Stomach (tissue), 4 donors: ENCODE measurements at regions not wholly inside any gene's neighbourhood (a gene's known extent, or its start where the extent isn't known, plus 50 kb on each side); places are given as distances from the start of the nearest gene placed in this dataset.

Experiments used
- EP300 ChIP-seq: sonication (generic); formaldehyde crosslinking; IDR thresholded peaks from one replicate; pipeline ENCODE4 v1.6.1; 2017; ENCODE audit warnings: antibody characterized with exemption
- POLR2A ChIP-seq, 4 donors: fragments of 450-650 bp; IDR thresholded peaks; one replicate each; pipeline ENCODE4 v1.6.1; 2016; ENCODE audit warnings: antibody characterized with exemption in 4 of 4, control low read depth in 2 of 4, mild to moderate bottlenecking in 1 of 4, moderate library complexity in 1 of 4
- TF ChIP-seq, protein P1 (sequence below), 7 experiments: fragments of 450-650 bp in 4 of 7; fragments of 200-600 bp in 3 of 7; sonication (generic) in 3 of 7; IDR thresholded peaks; one replicate each; pipeline ENCODE4 v1.5.1; 2016 to 2019; ENCODE audit warnings: antibody characterized with exemption in 7 of 7, control low read depth in 2 of 7, mild to moderate bottlenecking in 1 of 7

DNA sequence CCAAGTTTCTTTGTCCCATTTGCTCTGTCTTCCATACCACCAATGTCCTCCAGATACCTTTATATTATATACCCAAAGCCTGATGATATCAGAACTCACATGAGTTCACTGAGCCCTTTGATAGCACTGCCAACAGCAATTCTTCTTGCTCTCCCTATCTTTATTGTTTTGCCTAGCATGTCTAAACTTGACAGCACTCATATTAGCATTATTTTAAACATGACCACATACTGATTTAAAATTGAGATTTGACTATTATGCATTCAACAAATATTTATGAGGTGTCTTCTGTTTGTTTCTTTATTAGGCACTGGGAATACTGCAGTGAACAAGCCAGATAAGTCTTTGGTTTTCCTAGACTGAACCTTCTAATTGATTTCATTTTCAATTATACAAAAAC, 587.3 kb upstream of the GCFC2 start:
- TF ChIP-seq EP300 (no peak), POLR2A (IDR thresholded peaks at IDR 0.05) (no peak)
- TF ChIP-seq, protein P1, sequence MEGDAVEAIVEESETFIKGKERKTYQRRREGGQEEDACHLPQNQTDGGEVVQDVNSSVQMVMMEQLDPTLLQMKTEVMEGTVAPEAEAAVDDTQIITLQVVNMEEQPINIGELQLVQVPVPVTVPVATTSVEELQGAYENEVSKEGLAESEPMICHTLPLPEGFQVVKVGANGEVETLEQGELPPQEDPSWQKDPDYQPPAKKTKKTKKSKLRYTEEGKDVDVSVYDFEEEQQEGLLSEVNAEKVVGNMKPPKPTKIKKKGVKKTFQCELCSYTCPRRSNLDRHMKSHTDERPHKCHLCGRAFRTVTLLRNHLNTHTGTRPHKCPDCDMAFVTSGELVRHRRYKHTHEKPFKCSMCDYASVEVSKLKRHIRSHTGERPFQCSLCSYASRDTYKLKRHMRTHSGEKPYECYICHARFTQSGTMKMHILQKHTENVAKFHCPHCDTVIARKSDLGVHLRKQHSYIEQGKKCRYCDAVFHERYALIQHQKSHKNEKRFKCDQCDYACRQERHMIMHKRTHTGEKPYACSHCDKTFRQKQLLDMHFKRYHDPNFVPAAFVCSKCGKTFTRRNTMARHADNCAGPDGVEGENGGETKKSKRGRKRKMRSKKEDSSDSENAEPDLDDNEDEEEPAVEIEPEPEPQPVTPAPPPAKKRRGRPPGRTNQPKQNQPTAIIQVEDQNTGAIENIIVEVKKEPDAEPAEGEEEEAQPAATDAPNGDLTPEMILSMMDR (IDR thresholded peaks at IDR 0.05), result no peak
